Liver (tissue), 8 donors: ENCODE measurements at regions not wholly inside any gene's neighbourhood (a gene's known extent, or its start where the extent isn't known, plus 50 kb on each side); places are given as distances from the start of the nearest gene placed in this dataset.
A peak's percentile ranks its signal among the peaks of the same experiment; 100 is the strongest.

Experiments
- DNase-seq: peaks from one replicate; pipeline ENCODE4 v3.0.0-alpha.2; 2017; ENCODE audit warnings: low spot score
- H3K27ac ChIP-seq, 2 donors: one replicate each; pipeline ENCODE4 v1.7.0; 2013; ENCODE audit warnings: inconsistent platforms in 2 of 2, low read length in 2 of 2, control low read depth in 1 of 2, low read depth in 1 of 2, mild to moderate bottlenecking in 1 of 2
- H3K27me3 ChIP-seq, 4 donors: one replicate each; pipeline versions ENCODE4 v1.6.1 to v1.7.0; 2013; ENCODE audit warnings: low read length in 3 of 4, inconsistent platforms in 1 of 4, mild to moderate bottlenecking in 1 of 4, moderate library complexity in 1 of 4; ENCODE audit not compliant: control insufficient read depth in 4 of 4, insufficient read depth in 4 of 4
- H3K36me3 ChIP-seq, 4 donors: one replicate each; pipeline versions ENCODE4 v1.6.1 to v1.7.0; 2013; ENCODE audit warnings: low read length in 3 of 4, mild to moderate bottlenecking in 3 of 4, low read depth in 1 of 4, moderate library complexity in 1 of 4; ENCODE audit not compliant: control insufficient read depth in 4 of 4, insufficient read depth in 3 of 4
- H3K4me1 ChIP-seq, 4 donors: one replicate each; pipeline versions ENCODE4 v1.6.1 to v1.7.0; 2013; ENCODE audit warnings: low read length in 3 of 4, mild to moderate bottlenecking in 3 of 4, moderate library complexity in 1 of 4; ENCODE audit not compliant: control insufficient read depth in 4 of 4, insufficient read depth in 4 of 4
- H3K4me3 ChIP-seq, 3 donors: one replicate each; pipeline versions ENCODE4 v1.6.1 to v1.7.0; 2013; ENCODE audit warnings: low read length in 3 of 3, control low read depth in 1 of 3, low read depth in 1 of 3, mild to moderate bottlenecking in 1 of 3
- H3K9ac ChIP-seq, 2 donors: one replicate each; pipeline ENCODE4 v1.7.0; 2013; ENCODE audit warnings: low read length in 2 of 2, mild to moderate bottlenecking in 2 of 2, moderate library complexity in 2 of 2, control low read depth in 1 of 2, low read depth in 1 of 2
- H3K9me3 ChIP-seq, 4 donors: one replicate each; pipeline versions ENCODE4 v1.6.1 to v1.7.0; 2013; ENCODE audit warnings: low read length in 3 of 4; ENCODE audit not compliant: control insufficient read depth in 4 of 4
- ATF3 ChIP-seq: IDR thresholded peaks from 2 replicates; pipeline ENCODE4 v1.6.1; 2016; ENCODE audit warnings: antibody characterized with exemption
- CTCF ChIP-seq: fragments of 150-350 bp; IDR thresholded peaks from 2 replicates; pipeline ENCODE4 v1.5.1; 2017; ENCODE audit warnings: improper control_type of control experiment, low read depth, low read length; ENCODE audit not compliant: missing input control
- EGR1 ChIP-seq, 2 donors: IDR thresholded peaks; 2 replicates each; pipeline ENCODE4 v1.6.1; 2016 to 2018; ENCODE audit warnings: antibody characterized with exemption in 2 of 2, low read depth in 2 of 2
- FOXA1 ChIP-seq: IDR thresholded peaks from 2 replicates; pipeline ENCODE4 v1.6.1; 2016; ENCODE audit warnings: antibody characterized with exemption
- FOXA2 ChIP-seq: IDR thresholded peaks from 2 replicates; pipeline ENCODE4 v1.6.1; 2016; ENCODE audit warnings: antibody characterized with exemption
- GABPA ChIP-seq, 2 donors: IDR thresholded peaks in 1 of 2; conservative IDR thresholded peaks in 1 of 2; 2 replicates each; pipeline ENCODE4 v1.6.1; 2016; ENCODE audit warnings: antibody characterized with exemption in 2 of 2, mild to moderate bottlenecking in 1 of 2, moderate library complexity in 1 of 2
- HNF4A ChIP-seq, 2 donors: conservative IDR thresholded peaks; 2 replicates each; pipeline ENCODE4 v1.6.1; 2016; ENCODE audit warnings: antibody characterized with exemption in 2 of 2, mild to moderate bottlenecking in 2 of 2
- HNF4G ChIP-seq: IDR thresholded peaks from 2 replicates; pipeline ENCODE4 v1.6.1; 2016; ENCODE audit warnings: antibody characterized with exemption
- JUND ChIP-seq, 2 donors: IDR thresholded peaks; 2 replicates each; pipeline ENCODE4 v1.6.1; 2016; ENCODE audit warnings: antibody characterized with exemption in 2 of 2
- MAX ChIP-seq: IDR thresholded peaks from 2 replicates; pipeline ENCODE4 v1.6.1; 2016; ENCODE audit warnings: antibody characterized with exemption
- NR2F2 ChIP-seq: IDR thresholded peaks from 2 replicates; pipeline ENCODE4 v1.6.1; 2016; ENCODE audit warnings: antibody characterized with exemption
- RAD21 ChIP-seq, 2 donors: IDR thresholded peaks; 2 replicates each; pipeline ENCODE4 v1.6.1; 2016; ENCODE audit warnings: antibody characterized with exemption in 2 of 2, mild to moderate bottlenecking in 2 of 2
- REST ChIP-seq: IDR thresholded peaks from 2 replicates; pipeline ENCODE4 v1.6.1; 2016; ENCODE audit warnings: antibody characterized with exemption, mild to moderate bottlenecking
- RXRA ChIP-seq, 2 donors: IDR thresholded peaks; 2 replicates each; pipeline ENCODE4 v1.6.1; 2017 to 2018; ENCODE audit warnings: antibody characterized with exemption in 2 of 2, mild to moderate bottlenecking in 1 of 2
- SP1 ChIP-seq: IDR thresholded peaks from 2 replicates; pipeline ENCODE4 v1.6.1; 2018; ENCODE audit warnings: antibody characterized with exemption, mild to moderate bottlenecking
- TAF1 ChIP-seq: conservative IDR thresholded peaks from 2 replicates; pipeline ENCODE4 v1.6.1; 2016; ENCODE audit warnings: antibody characterized with exemption, mild to moderate bottlenecking
- YY1 ChIP-seq: IDR thresholded peaks from 2 replicates; pipeline ENCODE4 v1.6.1; 2016; ENCODE audit warnings: antibody characterized with exemption, mild to moderate bottlenecking
- ZBTB33 ChIP-seq: IDR thresholded peaks from 2 replicates; pipeline ENCODE4 v1.6.1; 2016; ENCODE audit warnings: antibody characterized with exemption
- WGBS: extraction: QIAGEN DNeasy Blood & Tissue Kit; methylation state at CpG from one replicate; pipeline ENCODE4 v1.1.7; 2013; 5-methylcytosine and 5-hydroxymethylcytosine counted together
- donor health status: healthy.
- donor health status: healthy.
- donor health status: healthy.
- donor health status: healthy.
- donor health status: healthy.

- Histone ChIP-seq H3K4me3 (no peak overlapping the region), H3K27ac (no peak overlapping the region), H3K9ac (no peak overlapping the region), H3K36me3 (no peaks in the 10 kb centered on the region), H3K27me3 (no peaks in the 10 kb centered on the region), H3K9me3 (no peaks in the 10 kb centered on the region), H3K4me1 (peaks cover 0 to 5% (median 1%) of the 10 kb centered on the region in 4 donors)
- whole genome bisulfite sequencing = 50% methylated on average over 5 of the region's 5 CpGs
- no peak for DNase-seq
- TF ChIP-seq MAX (peak; percentile 32), YY1 (peak; percentile 21), HNF4A (conservative IDR thresholded peaks at IDR 0.05) (peak; percentile 52 to 61), REST (no peak), TAF1 (no peak), NR2F2 (peak; percentile 58), FOXA2 (no peak), FOXA1 (no peak), RXRA (IDR thresholded peaks at IDR 0.05) (peak in 1 of 2 donors; percentile 66), JUND (IDR thresholded peaks at IDR 0.05) (no peak)
Observed at GRCh38 chr2:71940695-71941094, 207.0 kb downstream of the CYP26B1 start.

GRCh38 chr2:71939588-71940535 lies 207.8 kb downstream of the CYP26B1 start:
- H3K27ac ChIP-seq = no peak overlapping the region
- peak; percentile 16 for DNase-seq
- no peaks in the 10 kb centered on the region for H3K36me3 ChIP-seq
- H3K9ac ChIP-seq = no peak overlapping the region
- no peaks in the 10 kb centered on the region for H3K9me3 ChIP-seq
- peaks cover 0 to 5% (median 2%) of the 10 kb centered on the region in 4 donors for H3K4me1 ChIP-seq
- H3K4me3 ChIP-seq = no peak overlapping the region
- H3K27me3 ChIP-seq = no peaks in the 10 kb centered on the region
- 88% methylated on average over 13 of the region's 13 CpGs for WGBS
- TF ChIP-seq MAX (no peak), EGR1 (IDR thresholded peaks at IDR 0.05; ENCODE audit: low read depth in 2 of 2) (no peak), RXRA (IDR thresholded peaks at IDR 0.05) (no peak), SP1 (no peak), HNF4A (conservative IDR thresholded peaks at IDR 0.05) (no peak), NR2F2 (no peak), RAD21 (IDR thresholded peaks at IDR 0.05) (no peak), JUND (IDR thresholded peaks at IDR 0.05) (no peak), ATF3 (no peak), YY1 (no peak), REST (no peak), FOXA1 (no peak), GABPA (IDR thresholded peaks at IDR 0.05 in 1 of 2, conservative IDR thresholded peaks at IDR 0.05 in 1 of 2) (no peak), CTCF (no peak), FOXA2 (no peak), TAF1 (no peak), ZBTB33 (no peak), HNF4G (no peak)
